H1 (cell line): ENCODE measurements at regions not wholly inside any gene's neighbourhood (a gene's known extent, or its start where the extent isn't known, plus 50 kb on each side); places are given as distances from the start of the nearest gene placed in this dataset.

Experiments
- CHD2 ChIP-seq: IDR thresholded peaks from 2 replicates; pipeline ENCODE4 v1.6.1; 2012; ENCODE audit warnings: low read length, improper control_type of control experiment
- JUND ChIP-seq: IDR thresholded peaks from 2 replicates; pipeline ENCODE4 v1.6.1; 2011; ENCODE audit warnings: mild to moderate bottlenecking, improper control_type of control experiment, low read length
- SAP30 ChIP-seq: fragments of 300-600 bp; sonication (generic); IDR thresholded peaks from 2 replicates; pipeline ENCODE4 v1.7.1; 2012; ENCODE audit warnings: low read length, moderate library complexity, mild to moderate bottlenecking, inconsistent platforms; ENCODE audit not compliant: insufficient read depth, insufficient replicate concordance
- TBP ChIP-seq: IDR thresholded peaks from 2 replicates; pipeline ENCODE4 v1.6.1; 2011; ENCODE audit warnings: low read depth, low read length, improper control_type of control experiment

DNA sequence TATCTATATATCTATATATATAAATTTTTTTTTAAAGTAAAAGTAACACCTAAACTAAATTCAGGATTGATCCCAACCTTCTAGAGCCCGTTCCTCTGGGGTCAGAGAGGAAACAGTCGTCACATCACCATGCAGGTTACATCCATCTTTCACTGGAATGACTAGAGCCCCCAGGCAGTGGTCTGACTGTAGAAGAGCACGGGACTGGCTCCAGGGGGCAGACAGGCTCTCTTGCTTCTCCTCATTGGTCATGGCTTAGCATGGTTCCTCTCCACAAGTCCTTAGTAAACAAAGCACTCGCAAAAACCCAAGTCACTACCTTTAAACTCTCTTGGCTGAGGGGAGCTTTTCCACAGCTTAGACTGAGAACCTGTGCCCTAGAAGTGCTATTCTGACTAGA is 110.5 kb downstream of the NR2F2 start (continued):
- TF ChIP-seq SAP30 = no peak
- no peak for TF ChIP-seq JUND
- no peak for TF ChIP-seq CHD2
- no peak for TF ChIP-seq TBP
- TF ChIP-seq, all 59 proteins: peak for 0
